ENCODE measurements at regions not wholly inside any gene's neighbourhood (a gene's known extent, or its start where the extent isn't known, plus 50 kb on each side); places are given as distances from the start of the nearest gene placed in this dataset.

GRCh38 chr2:147242445-147242844 lies 602.4 kb upstream of the ACVR2A start:
- H3K9ac ChIP-seq (ENCODE audit: low read length in 3 of 3), result no peak overlapping the region
- H3K4me1 ChIP-seq (ENCODE audit: control insufficient read depth in 2 of 3, insufficient read depth in 2 of 3, low read depth in 1 of 3, low read length in 3 of 3), result no peaks in the 10 kb centered on the region
- FAIRE-seq (no peak), DNase-seq (no peak)
- intact Hi-C loops (cut with DNase I), result no loop called here
- H3K27me3 ChIP-seq (ENCODE audit: control insufficient read depth, insufficient read depth, low read length), result no peaks in the 10 kb centered on the region
- TF ChIP-seq, protein P1, sequence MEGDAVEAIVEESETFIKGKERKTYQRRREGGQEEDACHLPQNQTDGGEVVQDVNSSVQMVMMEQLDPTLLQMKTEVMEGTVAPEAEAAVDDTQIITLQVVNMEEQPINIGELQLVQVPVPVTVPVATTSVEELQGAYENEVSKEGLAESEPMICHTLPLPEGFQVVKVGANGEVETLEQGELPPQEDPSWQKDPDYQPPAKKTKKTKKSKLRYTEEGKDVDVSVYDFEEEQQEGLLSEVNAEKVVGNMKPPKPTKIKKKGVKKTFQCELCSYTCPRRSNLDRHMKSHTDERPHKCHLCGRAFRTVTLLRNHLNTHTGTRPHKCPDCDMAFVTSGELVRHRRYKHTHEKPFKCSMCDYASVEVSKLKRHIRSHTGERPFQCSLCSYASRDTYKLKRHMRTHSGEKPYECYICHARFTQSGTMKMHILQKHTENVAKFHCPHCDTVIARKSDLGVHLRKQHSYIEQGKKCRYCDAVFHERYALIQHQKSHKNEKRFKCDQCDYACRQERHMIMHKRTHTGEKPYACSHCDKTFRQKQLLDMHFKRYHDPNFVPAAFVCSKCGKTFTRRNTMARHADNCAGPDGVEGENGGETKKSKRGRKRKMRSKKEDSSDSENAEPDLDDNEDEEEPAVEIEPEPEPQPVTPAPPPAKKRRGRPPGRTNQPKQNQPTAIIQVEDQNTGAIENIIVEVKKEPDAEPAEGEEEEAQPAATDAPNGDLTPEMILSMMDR (IDR thresholded peaks at IDR 0.05; ENCODE audit: borderline replicate concordance, extremely low read depth, insufficient read depth), result no peak
- no peaks in the 10 kb centered on the region for H3K9me3 ChIP-seq (ENCODE audit: control insufficient read depth in 2 of 3, insufficient read depth in 1 of 3, low read length in 3 of 3)
- no peak overlapping the region for H3K4me3 ChIP-seq (ENCODE audit: low read length in 3 of 3)
- no peak overlapping the region for H3K27ac ChIP-seq (ENCODE audit: low read depth in 2 of 2, low read length in 2 of 2)
- no peaks in the 10 kb centered on the region for H3K36me3 ChIP-seq (ENCODE audit: control insufficient read depth in 2 of 3, insufficient read depth in 3 of 3, low read length in 3 of 3)

DNA sequence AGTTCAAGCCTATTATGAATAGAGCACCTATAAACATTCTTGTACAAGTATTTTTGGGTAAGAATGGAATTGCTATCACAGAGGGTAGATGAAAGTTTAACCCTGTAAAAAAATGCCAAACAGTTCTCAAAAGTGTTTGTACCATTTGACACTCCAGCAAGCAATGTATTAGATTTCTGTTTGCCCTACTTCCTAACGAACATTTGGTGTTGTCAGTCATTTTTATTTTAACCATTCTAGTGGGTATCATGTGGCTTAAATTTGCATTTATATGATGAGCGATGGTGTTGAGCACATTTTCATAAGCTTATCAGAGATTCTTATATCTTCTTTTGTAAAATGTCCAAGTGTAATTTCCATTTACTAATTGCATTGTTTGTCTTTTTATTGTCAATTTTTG lies 608.2 kb upstream of the ACVR2A start:
- no peaks in the 10 kb centered on the region for H3K27me3 ChIP-seq (ENCODE audit: control insufficient read depth, insufficient read depth, low read length)
- no peaks in the 10 kb centered on the region for H3K4me1 ChIP-seq (ENCODE audit: control insufficient read depth in 2 of 3, insufficient read depth in 2 of 3, low read depth in 1 of 3, low read length in 3 of 3)
- no peak for FAIRE-seq
- no peak overlapping the region for H3K9ac ChIP-seq (ENCODE audit: low read length in 3 of 3)
- intact Hi-C loops (cut with DNase I), result no loop called here
- H3K4me3 ChIP-seq (ENCODE audit: low read length in 3 of 3), result no peak overlapping the region
- no peak overlapping the region for H3K27ac ChIP-seq (ENCODE audit: low read depth in 2 of 2, low read length in 2 of 2)
- no peaks in the 10 kb centered on the region for H3K36me3 ChIP-seq (ENCODE audit: control insufficient read depth in 2 of 3, insufficient read depth in 3 of 3, low read length in 3 of 3)
- TF ChIP-seq, protein P1 (IDR thresholded peaks at IDR 0.05; ENCODE audit: borderline replicate concordance, extremely low read depth, insufficient read depth), result no peak
- DNase-seq, result no peak
- no peaks in the 10 kb centered on the region for H3K9me3 ChIP-seq (ENCODE audit: control insufficient read depth in 2 of 3, insufficient read depth in 1 of 3, low read length in 3 of 3)

DNA sequence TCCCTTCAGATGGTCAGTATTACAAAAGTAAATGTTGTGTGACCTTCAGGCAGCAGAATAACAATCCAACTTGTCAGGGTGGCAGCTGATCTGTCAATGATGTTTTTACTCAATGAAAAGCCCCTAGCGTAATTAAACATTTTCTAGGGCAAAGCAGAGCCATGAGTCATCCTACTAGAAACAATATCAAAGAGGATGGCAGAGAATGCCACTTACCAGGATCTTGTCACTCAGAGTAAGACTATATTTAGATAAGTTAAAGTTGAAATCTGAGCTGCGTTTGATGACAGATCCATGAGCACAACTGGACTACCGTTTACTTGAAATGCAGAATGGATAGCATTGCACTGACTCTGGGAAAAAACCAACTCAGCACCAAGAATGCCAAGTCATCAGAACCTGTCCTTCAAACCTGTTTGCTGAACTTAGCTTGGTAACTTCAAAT lies 612.6 kb upstream of the ACVR2A start:
- H3K9ac ChIP-seq (ENCODE audit: low read length in 3 of 3), result no peak overlapping the region
- intact Hi-C loops (cut with DNase I), result no loop called here

More for the DNA sequence above, 612.6 kb upstream of the ACVR2A start:
- TF ChIP-seq, protein P1 (IDR thresholded peaks at IDR 0.05; ENCODE audit: borderline replicate concordance, extremely low read depth, insufficient read depth), result no peak
- DNase-seq (no peak), FAIRE-seq (no peak)
- Histone ChIP-seq H3K4me1 (ENCODE audit: control insufficient read depth in 2 of 3, insufficient read depth in 2 of 3, low read depth in 1 of 3, low read length in 3 of 3) (no peaks in the 10 kb centered on the region), H3K36me3 (ENCODE audit: control insufficient read depth in 2 of 3, insufficient read depth in 3 of 3, low read length in 3 of 3) (no peaks in the 10 kb centered on the region), H3K9me3 (ENCODE audit: control insufficient read depth in 2 of 3, insufficient read depth in 1 of 3, low read length in 3 of 3) (no peaks in the 10 kb centered on the region), H3K4me3 (ENCODE audit: low read length in 3 of 3) (no peak overlapping the region), H3K27me3 (ENCODE audit: control insufficient read depth, insufficient read depth, low read length) (no peaks in the 10 kb centered on the region), H3K27ac (ENCODE audit: low read depth in 2 of 2, low read length in 2 of 2) (no peak overlapping the region)

Measured in kidney (tissue), 13 donors.